ENCODE measurements at regions not wholly inside any gene's neighbourhood (a gene's known extent, or its start where the extent isn't known, plus 50 kb on each side); places are given as distances from the start of the nearest gene placed in this dataset.

DNA sequence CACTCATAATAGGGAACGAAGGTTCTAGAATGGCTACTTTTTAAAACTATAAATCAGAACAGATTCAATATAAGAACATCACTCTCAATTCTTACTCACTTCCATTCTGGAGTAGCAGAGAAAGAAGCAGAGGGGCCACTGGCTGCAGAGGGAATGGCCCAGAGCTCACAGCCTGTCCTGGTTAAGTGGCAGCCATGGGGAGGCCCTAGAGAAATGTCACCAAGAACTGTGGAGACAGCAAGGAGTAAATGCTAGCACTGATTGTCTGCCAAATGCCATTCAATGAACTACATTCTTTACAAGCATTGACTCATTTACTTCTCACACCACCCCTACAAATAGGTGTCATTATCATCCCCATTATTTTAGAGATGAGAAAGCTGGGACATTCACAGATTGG, 74.6 kb upstream of the KCNMA1 start:
- no peak for ATAC-seq
- CTCF ChIA-PET = interaction anchor here (0.8 to 4.9 kb wide), 39 partner anchors 11 to 547 kb away, joined by 3 to 62 read pairs (median 7); partner anchors contain the start of gene KCNMA1
- no peaks in the 10 kb centered on the region; the same call in 1 of the 2 replicates for H3K9me3 Mint-ChIP-seq

DNA sequence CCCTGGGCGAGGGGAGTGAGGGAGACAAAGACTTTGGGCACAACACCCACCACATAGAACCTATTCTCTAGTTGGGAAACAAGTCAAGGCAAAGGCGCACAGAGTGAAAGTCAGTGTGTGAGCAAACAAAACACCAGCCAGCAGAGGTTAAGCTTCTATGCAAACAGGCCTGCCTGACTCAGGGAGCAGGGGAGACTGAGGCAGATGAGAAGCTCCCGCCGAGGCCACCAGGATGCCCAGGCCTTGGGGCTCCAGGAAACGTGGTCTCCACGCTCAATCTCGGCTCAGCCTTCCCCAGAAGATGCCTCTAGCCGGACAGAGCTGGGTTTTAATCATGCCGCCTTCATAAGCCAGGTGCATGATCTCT, 74.1 kb upstream of the KCNMA1 start:
- TF ChIP-seq IRF2 (CRISPR knock-in tag; IDR thresholded peaks at IDR 0.05; ENCODE audit: borderline replicate concordance, low read depth) = no peak
- no peak for TF ChIP-seq OVOL2 (CRISPR knock-in tag; IDR thresholded peaks at IDR 0.05; ENCODE audit: borderline replicate concordance)
- TF ChIP-seq AR (CRISPR knock-in tag; IDR thresholded peaks at IDR 0.05) = no peak
- TF ChIP-seq, protein P1, sequence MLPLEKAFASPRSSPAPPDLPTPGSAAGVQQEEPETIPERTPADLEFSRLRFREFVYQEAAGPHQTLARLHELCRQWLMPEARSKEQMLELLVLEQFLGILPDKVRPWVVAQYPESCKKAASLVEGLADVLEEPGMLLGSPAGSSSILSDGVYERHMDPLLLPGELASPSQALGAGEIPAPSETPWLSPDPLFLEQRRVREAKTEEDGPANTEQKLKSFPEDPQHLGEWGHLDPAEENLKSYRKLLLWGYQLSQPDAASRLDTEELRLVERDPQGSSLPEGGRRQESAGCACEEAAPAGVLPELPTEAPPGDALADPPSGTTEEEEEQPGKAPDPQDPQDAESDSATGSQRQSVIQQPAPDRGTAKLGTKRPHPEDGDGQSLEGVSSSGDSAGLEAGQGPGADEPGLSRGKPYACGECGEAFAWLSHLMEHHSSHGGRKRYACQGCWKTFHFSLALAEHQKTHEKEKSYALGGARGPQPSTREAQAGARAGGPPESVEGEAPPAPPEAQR (CRISPR knock-in tag; IDR thresholded peaks at IDR 0.05) = no peak
- TF ChIP-seq KAT7 (CRISPR knock-in tag; IDR thresholded peaks at IDR 0.05; ENCODE audit: borderline replicate concordance) = no peak
- no peak for TF ChIP-seq ZNF396 (CRISPR knock-in tag; IDR thresholded peaks at IDR 0.05; ENCODE audit: borderline replicate concordance)
- TF ChIP-seq ZNF317 (CRISPR knock-in tag; IDR thresholded peaks at IDR 0.05; ENCODE audit: borderline replicate concordance, low read depth) = no peak
- H3K9me3 Mint-ChIP-seq = no peaks in the 10 kb centered on the region; the same call in 1 of the 2 replicates
- peak overlapping the region; percentile 64 for H3K4me3 Mint-ChIP-seq
- H3K4me1 Mint-ChIP-seq = peaks cover 37% of the 10 kb centered on the region
- ATAC-seq (no peak), DNase-seq (ENCODE audit: low spot score) (no peak)
- ChIA-PET POLR2A (interaction anchor here (0.8 kb wide), 1 partner anchor 20 kb away, joined by 3 read pairs; no protein-coding TSS in a partner anchor), CTCF (interaction anchor here (0.5 to 4.9 kb wide), 87 partner anchors 8 to 1764 kb away, joined by 3 to 62 read pairs (median 4); partner anchors contain the start of gene KCNMA1)
- H3K36me3 Mint-ChIP-seq = no peaks in the 10 kb centered on the region
- no peak overlapping the region for H3K27ac Mint-ChIP-seq
- peaks cover 29% of the 10 kb centered on the region for H3K27me3 Mint-ChIP-seq (ENCODE audit: low read depth)

More for the DNA sequence above, 74.6 kb upstream of the KCNMA1 start:
- TF ChIP-seq ZNF232 (CRISPR knock-in tag; IDR thresholded peaks at IDR 0.05) = no peak
- TF ChIP-seq OVOL2 (CRISPR knock-in tag; IDR thresholded peaks at IDR 0.05; ENCODE audit: borderline replicate concordance) = no peak
- TF ChIP-seq ZNF532 (CRISPR knock-in tag; IDR thresholded peaks at IDR 0.05; ENCODE audit: borderline replicate concordance) = no peak
- TF ChIP-seq SMAD4 (CRISPR knock-in tag; IDR thresholded peaks at IDR 0.05) = no peak
- TF ChIP-seq CREB1 (CRISPR knock-in tag; IDR thresholded peaks at IDR 0.05) = no peak
- TF ChIP-seq SMAD3 (CRISPR knock-in tag; IDR thresholded peaks at IDR 0.05; ENCODE audit: borderline replicate concordance) = no peak
- no peak for TF ChIP-seq NFE2L1 (CRISPR knock-in tag; IDR thresholded peaks at IDR 0.05)
- TF ChIP-seq ATF3 (CRISPR knock-in tag; conservative IDR thresholded peaks at IDR 0.05) = no peak
- TF ChIP-seq, protein P2, sequence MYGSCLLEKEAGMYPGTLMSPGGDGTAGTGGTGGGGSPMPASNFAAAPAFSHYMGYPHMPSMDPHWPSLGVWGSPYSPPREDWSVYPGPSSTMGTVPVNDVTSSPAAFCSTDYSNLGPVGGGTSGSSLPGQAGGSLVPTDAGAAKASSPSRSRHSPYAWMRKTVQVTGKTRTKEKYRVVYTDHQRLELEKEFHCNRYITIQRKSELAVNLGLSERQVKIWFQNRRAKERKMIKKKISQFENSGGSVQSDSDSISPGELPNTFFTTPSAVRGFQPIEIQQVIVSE (CRISPR knock-in tag; IDR thresholded peaks at IDR 0.05; ENCODE audit: borderline replicate concordance) = no peak
- DNase-seq (ENCODE audit: low spot score) = no peak
- POLR2A ChIA-PET = no interaction called here
- Mint-ChIP-seq H3K4me3 (no peak overlapping the region), H3K4me1 (peaks cover 43% of the 10 kb centered on the region), H3K36me3 (no peaks in the 10 kb centered on the region), H3K27me3 (ENCODE audit: low read depth) (peaks cover 29% of the 10 kb centered on the region), H3K27ac (no peak overlapping the region)

Measured in WTC11 (cell line).